OCI-LY1 (cell line): ENCODE measurements at regions not wholly inside any gene's neighbourhood (a gene's known extent, or its start where the extent isn't known, plus 50 kb on each side); places are given as distances from the start of the nearest gene placed in this dataset.
"Not testable (repeated sequence)": the region's sequence is repeated elsewhere in the genome, so short reads cannot be mapped to it uniquely, and the experiment has no call there.

Experiments
- CTCF ChIP-seq: fragments of 200-600 bp; sonication (generic), shearing (Covaris generic); IDR thresholded peaks from 2 replicates; pipeline ENCODE4 v1.5.1; 2017; ENCODE audit warnings: mild to moderate bottlenecking, antibody characterized with exemption, low read length, moderate library complexity, mixed read lengths
- EZH2 ChIP-seq: fragments of 200-600 bp; sonication (generic), shearing (Covaris generic); IDR thresholded peaks from 2 replicates; pipeline ENCODE4 v1.8.0; 2017; ENCODE audit warnings: borderline replicate concordance, mixed run types, mild to moderate bottlenecking, antibody characterized with exemption, low read length, moderate library complexity, mixed read lengths

- TF ChIP-seq CTCF, EZH2: not testable (repeated sequence)
Measured at GRCh38 chrX:90765482-90765881, 669.2 kb upstream of the PABPC5 start.
